ENCODE measurements at regions not wholly inside any gene's neighbourhood (a gene's known extent, or its start where the extent isn't known, plus 50 kb on each side); places are given as distances from the start of the nearest gene placed in this dataset.

GRCh38 chr4:179695175-179695574 lies 2252.9 kb upstream of the AGA start (continued):
- no peak for TF ChIP-seq JUN (CRISPR knock-in tag; IDR thresholded peaks at IDR 0.05)
- TF ChIP-seq ZNF263 (CRISPR knock-in tag; IDR thresholded peaks at IDR 0.05), result no peak
- no peak for TF ChIP-seq ZNF430 (CRISPR knock-in tag; IDR thresholded peaks at IDR 0.05)
- no peak for TF ChIP-seq GATAD2A (CRISPR knock-in tag; IDR thresholded peaks at IDR 0.05)
- TF ChIP-seq AGO2 (optimal IDR thresholded peaks at IDR 0.05; ENCODE audit: low read depth, low read length), result no peak
- no peak for TF ChIP-seq SCMH1 (CRISPR knock-in tag; IDR thresholded peaks at IDR 0.05; ENCODE audit: borderline replicate concordance)
- TF ChIP-seq ZFP36L2 (CRISPR knock-in tag; IDR thresholded peaks at IDR 0.05), result no peak
- no peak for TF ChIP-seq ZNF33A (CRISPR knock-in tag; IDR thresholded peaks at IDR 0.05; ENCODE audit: borderline replicate concordance)

GRCh38 chr4:179698321-179698720 lies 2256.1 kb upstream of the AGA start:
- Histone ChIP-seq H3K4me1 (ENCODE audit: insufficient read depth, low read length) (no peaks in the 10 kb centered on the region), H3K27me3 (ENCODE audit: control insufficient read depth in 1 of 2, insufficient read depth in 2 of 2, low read length in 2 of 2) (no peaks in the 10 kb centered on the region), H3K9ac (ENCODE audit: insufficient read depth, low read depth, low read length) (no peak overlapping the region), H2AFZ (ENCODE audit: low read length) (no peak overlapping the region), H3K4me2 (ENCODE audit: low read depth, low read length) (no peak overlapping the region), H3K36me3 (replicated peaks in 1 of 2; ENCODE audit: control insufficient read depth in 1 of 2, insufficient read depth in 2 of 2, low read length in 2 of 2) (no peaks in the 10 kb centered on the region), H3K27ac (ENCODE audit: extremely low read length, insufficient read depth, low read length) (no peak overlapping the region), H4K20me1 (ENCODE audit: insufficient read depth, low read length) (no peaks in the 10 kb centered on the region), H3K79me2 (ENCODE audit: insufficient read depth, low read length) (no peaks in the 10 kb centered on the region), H3K9me3 (ENCODE audit: low read length) (0 out of 2 replicates have a peak, but pooled peaks cover 6% of the 10 kb centered on the region), H3K4me3 (replicated peaks in 1 of 3; ENCODE audit: insufficient read depth in 1 of 3, low read depth in 2 of 3, low read length in 3 of 3) (no peak overlapping the region)
- TF ChIP-seq TGIF2 (CRISPR knock-in tag; IDR thresholded peaks at IDR 0.05) (no peak), ZC3H13 (CRISPR knock-in tag; IDR thresholded peaks at IDR 0.05) (no peak), PRDM10 (CRISPR knock-in tag; IDR thresholded peaks at IDR 0.05; ENCODE audit: low read depth) (no peak), ZBTB49 (CRISPR knock-in tag; IDR thresholded peaks at IDR 0.05; ENCODE audit: borderline replicate concordance) (no peak), HNRNPH1 (optimal IDR thresholded peaks at IDR 0.05; ENCODE audit: low read depth, low read length) (no peak), RAD21 (CRISPR knock-in tag; IDR thresholded peaks at IDR 0.05) (no peak), MXI1 (IDR thresholded peaks at IDR 0.05; ENCODE audit: borderline replicate concordance, low read depth, low read length) (no peak), DRAP1 (CRISPR knock-in tag; IDR thresholded peaks at IDR 0.05) (no peak), ARHGAP35 (CRISPR knock-in tag; IDR thresholded peaks at IDR 0.05; ENCODE audit: borderline replicate concordance) (no peak), ZNF552 (CRISPR knock-in tag; IDR thresholded peaks at IDR 0.05; ENCODE audit: borderline replicate concordance) (no peak), KLF13 (CRISPR knock-in tag; IDR thresholded peaks at IDR 0.05) (no peak), MIER2 (CRISPR knock-in tag; IDR thresholded peaks at IDR 0.05) (no peak), GABPA (IDR thresholded peaks at IDR 0.05; ENCODE audit: low read depth, low read length) (no peak), GABPA (CRISPR knock-in tag; IDR thresholded peaks at IDR 0.05; ENCODE audit: low read depth) (no peak)
- intact Hi-C loops (cut with micrococcal nuclease; ENCODE audit: unreplicated experiment) (no loop called here), in situ Hi-C loops (cut with HindIII; ENCODE audit: extremely low pct_ligation_motif_present, low pct_unique_long_range_greater_than_20kb) (no loop called here)
- FAIRE-seq, result no peak
- no peak for ATAC-seq
- ChIA-PET CTCF (ENCODE audit: low intra/inter-chr PET ratio, low total read pairs) (no interaction called here), POLR2A (no interaction called here)
- no peak for DNase-seq (ENCODE audit: low spot score)
- WGBS (ENCODE audit: low lambda C conversion rate), result 0% methylated on average over 5 of the region's 5 CpGs
- no TSS peak for BruUV-seq (replicated peaks)

Measured in HepG2 (cell line).